ENCODE measurements at regions not wholly inside any gene's neighbourhood (a gene's known extent, or its start where the extent isn't known, plus 50 kb on each side); places are given as distances from the start of the nearest gene placed in this dataset.

DNA sequence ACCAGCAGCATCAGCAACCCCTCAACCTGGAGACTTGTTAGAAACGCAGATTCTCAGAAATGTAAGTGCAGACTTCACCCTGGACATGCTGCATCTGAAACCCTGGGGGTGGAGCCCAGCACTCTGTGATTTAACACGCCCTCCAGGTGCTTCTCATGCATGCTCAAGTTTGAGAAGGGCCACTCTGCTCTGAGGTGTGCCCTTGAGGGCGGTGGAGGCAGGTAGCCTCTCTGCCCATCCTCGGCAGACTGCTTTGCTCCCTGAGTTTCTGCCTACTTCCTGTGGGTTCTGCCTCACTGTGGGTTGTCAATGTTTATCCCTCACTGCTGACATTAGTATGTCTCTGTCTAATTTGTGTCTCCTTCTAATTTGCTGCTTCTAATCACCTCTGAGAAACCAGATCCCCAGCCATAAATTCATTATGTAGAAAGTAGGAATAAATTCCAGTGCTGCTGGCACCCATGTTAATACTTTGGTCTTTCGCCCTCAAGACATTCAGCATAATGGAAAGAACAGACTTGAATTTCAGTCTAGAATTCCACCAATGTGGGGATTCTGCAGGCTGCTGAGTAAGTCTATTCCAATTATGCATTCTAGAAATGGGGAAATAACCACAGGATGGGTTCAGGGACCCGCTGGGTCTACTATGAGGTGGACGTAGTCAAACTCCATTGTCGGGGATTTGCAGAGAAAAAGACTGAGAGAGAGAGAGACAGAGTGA lies 51.3 kb upstream of the CYSLTR2 start (continued):
- TF ChIP-seq NR2C2 (IDR thresholded peaks at IDR 0.05; ENCODE audit: borderline replicate concordance, control insufficient read depth, insufficient read length, low read depth), result no peak
- TF ChIP-seq SMAD5 (IDR thresholded peaks at IDR 0.05; ENCODE audit: low read depth), result no peak
- no peak for TF ChIP-seq MAX (IDR thresholded peaks at IDR 0.05; ENCODE audit: low read depth, low read length)
- no peak for TF ChIP-seq SMARCA5 (IDR thresholded peaks at IDR 0.05)
- TF ChIP-seq, protein P1, sequence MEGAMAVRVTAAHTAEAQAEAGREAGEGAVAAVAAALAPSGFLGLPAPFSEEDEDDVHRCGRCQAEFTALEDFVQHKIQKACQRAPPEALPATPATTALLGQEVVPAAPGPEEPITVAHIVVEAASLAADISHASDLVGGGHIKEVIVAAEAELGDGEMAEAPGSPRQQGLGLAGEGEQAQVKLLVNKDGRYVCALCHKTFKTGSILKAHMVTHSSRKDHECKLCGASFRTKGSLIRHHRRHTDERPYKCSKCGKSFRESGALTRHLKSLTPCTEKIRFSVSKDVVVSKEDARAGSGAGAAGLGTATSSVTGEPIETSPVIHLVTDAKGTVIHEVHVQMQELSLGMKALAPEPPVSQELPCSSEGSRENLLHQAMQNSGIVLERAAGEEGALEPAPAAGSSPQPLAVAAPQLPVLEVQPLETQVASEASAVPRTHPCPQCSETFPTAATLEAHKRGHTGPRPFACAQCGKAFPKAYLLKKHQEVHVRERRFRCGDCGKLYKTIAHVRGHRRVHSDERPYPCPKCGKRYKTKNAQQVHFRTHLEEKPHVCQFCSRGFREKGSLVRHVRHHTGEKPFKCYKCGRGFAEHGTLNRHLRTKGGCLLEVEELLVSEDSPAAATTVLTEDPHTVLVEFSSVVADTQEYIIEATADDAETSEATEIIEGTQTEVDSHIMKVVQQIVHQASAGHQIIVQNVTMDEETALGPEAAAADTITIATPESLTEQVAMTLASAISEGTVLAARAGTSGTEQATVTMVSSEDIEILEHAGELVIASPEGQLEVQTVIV (IDR thresholded peaks at IDR 0.05; ENCODE audit: borderline replicate concordance, partially characterized antibody), result no peak
- TF ChIP-seq, protein P2, sequence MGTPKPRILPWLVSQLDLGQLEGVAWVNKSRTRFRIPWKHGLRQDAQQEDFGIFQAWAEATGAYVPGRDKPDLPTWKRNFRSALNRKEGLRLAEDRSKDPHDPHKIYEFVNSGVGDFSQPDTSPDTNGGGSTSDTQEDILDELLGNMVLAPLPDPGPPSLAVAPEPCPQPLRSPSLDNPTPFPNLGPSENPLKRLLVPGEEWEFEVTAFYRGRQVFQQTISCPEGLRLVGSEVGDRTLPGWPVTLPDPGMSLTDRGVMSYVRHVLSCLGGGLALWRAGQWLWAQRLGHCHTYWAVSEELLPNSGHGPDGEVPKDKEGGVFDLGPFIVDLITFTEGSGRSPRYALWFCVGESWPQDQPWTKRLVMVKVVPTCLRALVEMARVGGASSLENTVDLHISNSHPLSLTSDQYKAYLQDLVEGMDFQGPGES (IDR thresholded peaks at IDR 0.05), result no peak
- TF ChIP-seq EED (IDR thresholded peaks at IDR 0.05; ENCODE audit: low read depth), result no peak

DNA sequence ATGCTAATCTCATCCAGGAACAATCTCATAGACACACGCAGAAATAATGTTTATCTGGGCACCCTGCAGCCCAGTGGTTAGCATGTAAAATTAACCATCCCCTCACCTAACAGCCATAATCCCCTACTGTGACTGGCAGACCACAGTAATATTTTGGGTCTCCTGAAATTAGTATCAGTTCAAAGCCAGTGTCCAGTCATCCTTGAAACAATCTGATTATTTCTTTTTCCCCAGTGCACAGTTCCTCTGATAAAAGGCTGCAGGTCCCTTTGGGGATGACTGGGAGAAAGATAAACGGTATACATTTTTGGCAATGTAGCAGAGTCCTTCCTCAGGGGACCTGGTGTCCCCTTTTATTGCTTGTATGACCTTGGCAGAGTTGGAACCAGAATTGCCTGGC lies 50.4 kb upstream of the CYSLTR2 start:
- no peak overlapping the region for H2AFZ ChIP-seq (ENCODE audit: control insufficient read depth, low read depth, low read length)
- RAD21 ChIA-PET (ENCODE audit: unreplicated experiment), result no interaction called here
- in situ Hi-C loops (cut with MboI) (no loop called here), intact Hi-C loops (cut with micrococcal nuclease; ENCODE audit: unreplicated experiment) (no loop called here)
- H3K36me3 ChIP-seq (ENCODE audit: control insufficient read depth in 2 of 2, insufficient read depth in 2 of 2, low read length in 1 of 2), result no peaks in the 10 kb centered on the region
- H3K4me2 ChIP-seq (ENCODE audit: control insufficient read depth, insufficient read depth), result no peak overlapping the region
- 0% methylated on average over 2 of the region's 2 CpGs for WGBS (ENCODE audit: insufficient coverage, insufficient replicate concordance, low lambda C conversion rate, missing lambda C conversion rate)
- BruUV-seq (replicated peaks), result no TSS peak
- no peak for FAIRE-seq
- H3K27ac ChIP-seq (ENCODE audit: control insufficient read depth, insufficient read depth), result no peak overlapping the region
- CTCF ChIA-PET, result no interaction called here
- H3K9ac ChIP-seq (ENCODE audit: control insufficient read depth, insufficient read depth, low read length), result no peak overlapping the region
- peak; percentile 19; the same call in 1 of the 3 replicates for ATAC-seq
- H3K4me1 ChIP-seq (ENCODE audit: control insufficient read depth, insufficient read depth, low read length), result no peaks in the 10 kb centered on the region
- H3K4me3 ChIP-seq, result no peak overlapping the region
- DNase-seq (ENCODE audit: low read depth, low spot score), result no peak
- SMC1A ChIA-PET (ENCODE audit: uncharacterized antibody, unreplicated experiment), result no interaction called here
- H3K27me3 ChIP-seq (replicated peaks in 1 of 2; ENCODE audit: control insufficient read depth in 2 of 2, insufficient read depth in 2 of 2, low read length in 1 of 2), result no peaks in the 10 kb centered on the region; a peak in 1 of 4 replicates
- POLR2A ChIA-PET, result no interaction called here
- H3K9me3 ChIP-seq (replicated peaks; ENCODE audit: control insufficient read depth, insufficient read depth, low read length), result no peaks in the 10 kb centered on the region; the same call in 2 of the 3 replicates
- no peaks in the 10 kb centered on the region for H4K20me1 ChIP-seq (ENCODE audit: control insufficient read depth, insufficient read depth)
- no peaks in the 10 kb centered on the region for H3K79me2 ChIP-seq (ENCODE audit: control insufficient read depth, insufficient read depth, low read length)
- TF ChIP-seq, protein P3, sequence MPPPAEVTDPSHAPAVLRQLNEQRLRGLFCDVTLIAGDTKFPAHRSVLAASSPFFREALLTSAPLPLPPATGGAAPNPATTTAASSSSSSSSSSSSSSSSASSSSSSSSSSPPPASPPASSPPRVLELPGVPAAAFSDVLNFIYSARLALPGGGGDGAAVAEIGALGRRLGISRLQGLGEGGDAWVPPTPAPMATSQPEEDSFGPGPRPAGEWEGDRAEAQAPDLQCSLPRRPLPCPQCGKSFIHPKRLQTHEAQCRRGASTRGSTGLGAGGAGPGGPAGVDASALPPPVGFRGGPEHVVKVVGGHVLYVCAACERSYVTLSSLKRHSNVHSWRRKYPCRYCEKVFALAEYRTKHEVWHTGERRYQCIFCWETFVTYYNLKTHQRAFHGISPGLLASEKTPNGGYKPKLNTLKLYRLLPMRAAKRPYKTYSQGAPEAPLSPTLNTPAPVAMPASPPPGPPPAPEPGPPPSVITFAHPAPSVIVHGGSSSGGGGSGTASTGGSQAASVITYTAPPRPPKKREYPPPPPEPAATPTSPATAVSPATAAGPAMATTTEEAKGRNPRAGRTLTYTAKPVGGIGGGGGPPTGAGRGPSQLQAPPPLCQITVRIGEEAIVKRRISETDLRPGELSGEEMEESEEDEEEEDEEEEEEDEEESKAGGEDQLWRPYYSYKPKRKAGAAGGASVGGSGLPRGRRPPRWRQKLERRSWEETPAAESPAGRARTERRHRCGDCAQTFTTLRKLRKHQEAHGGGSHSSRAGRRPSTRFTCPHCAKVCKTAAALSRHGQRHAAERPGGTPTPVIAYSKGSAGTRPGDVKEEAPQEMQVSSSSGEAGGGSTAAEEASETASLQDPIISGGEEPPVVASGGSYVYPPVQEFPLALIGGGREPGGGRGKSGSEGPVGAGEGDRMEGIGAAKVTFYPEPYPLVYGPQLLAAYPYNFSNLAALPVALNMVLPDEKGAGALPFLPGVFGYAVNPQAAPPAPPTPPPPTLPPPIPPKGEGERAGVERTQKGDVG (CRISPR knock-in tag; IDR thresholded peaks at IDR 0.05), result no peak
- no peak for TF ChIP-seq RELA (IDR thresholded peaks at IDR 0.05; ENCODE audit: borderline replicate concordance, partially characterized antibody)
- no peak for TF ChIP-seq ETV6 (conservative IDR thresholded peaks at IDR 0.05 in 1 of 2, IDR thresholded peaks at IDR 0.05 in 1 of 2; ENCODE audit: borderline replicate concordance in 1 of 2, low read depth in 1 of 2)
- no peak for TF ChIP-seq NFYB (IDR thresholded peaks at IDR 0.05; ENCODE audit: insufficient read depth, low read depth, low read length)
- TF ChIP-seq CHD2 (IDR thresholded peaks at IDR 0.05; ENCODE audit: borderline replicate concordance, low read depth, low read length), result no peak
- no peak for TF ChIP-seq KDM1A (IDR thresholded peaks at IDR 0.05; ENCODE audit: borderline replicate concordance)
- no peak for TF ChIP-seq HSF1 (IDR thresholded peaks at IDR 0.05; ENCODE audit: low read depth, low read length)
